H9 (cell line): ENCODE measurements at regions not wholly inside any gene's neighbourhood (a gene's known extent, or its start where the extent isn't known, plus 50 kb on each side); places are given as distances from the start of the nearest gene placed in this dataset.

Source experiments
- DNase-seq: peaks from one replicate; pipeline ENCODE4 v3.0.0-alpha.2; 2017
- H2AFZ ChIP-seq: one replicate; pipeline ENCODE4 v1.6.1; 2013; ENCODE audit warnings: mild to moderate bottlenecking, low read length, control low read depth, moderate library complexity
- H2AK5ac ChIP-seq: 2 replicates; pipeline ENCODE4 v1.6.1; 2013; ENCODE audit warnings: low read length, control low read depth, mixed read lengths; ENCODE audit not compliant: insufficient read length
- H2BK120ac ChIP-seq: one replicate; pipeline ENCODE4 v1.6.1; 2013; ENCODE audit warnings: low read depth, mild to moderate bottlenecking, low read length, control low read depth, inconsistent platforms; ENCODE audit not compliant: poor library complexity, severe bottlenecking
- H2BK12ac ChIP-seq: 2 replicates; pipeline ENCODE4 v1.6.1; 2013; ENCODE audit warnings: low read length, control low read depth, mixed read lengths, low read depth; ENCODE audit not compliant: insufficient read length
- H2BK15ac ChIP-seq: 2 replicates; pipeline ENCODE4 v1.6.1; 2013; ENCODE audit warnings: low read depth, low read length, control low read depth
- H2BK20ac ChIP-seq: one replicate; pipeline ENCODE4 v1.6.1; 2013; ENCODE audit warnings: low read depth, mild to moderate bottlenecking, low read length, control low read depth, inconsistent platforms; ENCODE audit not compliant: poor library complexity, severe bottlenecking
- H2BK5ac ChIP-seq: 2 replicates; pipeline ENCODE4 v1.6.1; 2013; ENCODE audit warnings: low read length, control low read depth, mixed read lengths; ENCODE audit not compliant: insufficient read length
- H3K14ac ChIP-seq: 2 replicates; pipeline ENCODE4 v1.6.1; 2013; ENCODE audit warnings: low read length, control low read depth; ENCODE audit not compliant: insufficient read depth
- H3K18ac ChIP-seq: 2 replicates; pipeline ENCODE4 v1.6.1; 2013; ENCODE audit warnings: low read depth, mild to moderate bottlenecking, mixed read lengths, low read length, control low read depth; ENCODE audit not compliant: insufficient read length
- H3K23ac ChIP-seq: 2 replicates; pipeline ENCODE4 v1.6.1; 2013; ENCODE audit warnings: low read length, control low read depth, mixed read lengths, low read depth; ENCODE audit not compliant: insufficient read length
- H3K23me2 ChIP-seq: 2 replicates; pipeline ENCODE4 v1.6.1; 2013; ENCODE audit warnings: low read depth, mild to moderate bottlenecking, mixed read lengths, low read length, control low read depth; ENCODE audit not compliant: insufficient read length, poor library complexity, severe bottlenecking
- H3K27ac ChIP-seq: 2 replicates; pipeline ENCODE4 v1.5.1; 2013; ENCODE audit warnings: low read length, control low read depth, mixed read lengths, low read depth; ENCODE audit not compliant: insufficient read length
- H3K27me3 ChIP-seq: 2 replicates; pipeline ENCODE4 v1.6.1; 2013; ENCODE audit warnings: low read length, control low read depth, inconsistent platforms; ENCODE audit not compliant: insufficient read depth
- H3K4ac ChIP-seq: 2 replicates; pipeline ENCODE4 v1.6.1; 2013; ENCODE audit warnings: low read depth, mild to moderate bottlenecking, control low read depth, inconsistent platforms, low read length, moderate library complexity
- H3K4me1 ChIP-seq: 2 replicates; pipeline ENCODE4 v1.6.1; 2013; ENCODE audit warnings: low read length, control low read depth, inconsistent platforms; ENCODE audit not compliant: insufficient read depth
- H3K4me2 ChIP-seq: 2 replicates; pipeline ENCODE4 v1.6.1; 2013; ENCODE audit warnings: low read length, control low read depth, mixed read lengths; ENCODE audit not compliant: insufficient read length, insufficient read depth
- H3K56ac ChIP-seq: 2 replicates; pipeline ENCODE4 v1.6.1; 2013; ENCODE audit warnings: low read depth, mild to moderate bottlenecking, mixed read lengths, low read length, control low read depth; ENCODE audit not compliant: insufficient read length
- H3K79me1 ChIP-seq: 2 replicates; pipeline ENCODE4 v1.6.1; 2013; ENCODE audit warnings: low read depth, mild to moderate bottlenecking, moderate library complexity, low read length, control low read depth, inconsistent platforms; ENCODE audit not compliant: insufficient read depth, poor library complexity, severe bottlenecking
- H3K79me2 ChIP-seq: 2 replicates; pipeline ENCODE4 v1.6.1; 2013; ENCODE audit warnings: low read length, control low read depth, inconsistent platforms; ENCODE audit not compliant: insufficient read depth
- H3K9ac ChIP-seq: 2 replicates; pipeline ENCODE4 v1.6.1; 2013; ENCODE audit warnings: low read length, control low read depth, mixed read lengths; ENCODE audit not compliant: insufficient read length; ENCODE audit errors: extremely low read depth
- H3K9me3 ChIP-seq: one replicate; pipeline ENCODE4 v1.6.1; 2013; ENCODE audit warnings: low read depth, low read length, inconsistent platforms; ENCODE audit not compliant: control insufficient read depth
- H3T11ph ChIP-seq: one replicate; pipeline ENCODE4 v1.6.1; 2013; ENCODE audit warnings: mild to moderate bottlenecking, low read length, control low read depth, inconsistent platforms
- H4K20me1 ChIP-seq: one replicate; pipeline ENCODE4 v1.6.1; 2013; ENCODE audit not compliant: control insufficient read depth, insufficient read length, insufficient read depth
- H4K5ac ChIP-seq: 2 replicates; pipeline ENCODE4 v1.6.1; 2013; ENCODE audit warnings: low read depth, mild to moderate bottlenecking, mixed read lengths, low read length, control low read depth; ENCODE audit not compliant: insufficient read length
- H4K8ac ChIP-seq: replicated peaks from 2 replicates; pipeline ENCODE4 v1.6.1; 2013; ENCODE audit warnings: low read length, control low read depth, mixed read lengths, low read depth; ENCODE audit not compliant: insufficient read length
- H4K91ac ChIP-seq: 2 replicates; pipeline ENCODE4 v1.6.1; 2013; ENCODE audit warnings: low read depth, mild to moderate bottlenecking, moderate library complexity, mixed read lengths, low read length, control low read depth; ENCODE audit not compliant: insufficient read length
- H3K27ac Mint-ChIP-seq, 3 experiments: 2 replicates in 2 of 3; 3 replicates in 1 of 3; pipeline ENCODE4 v1.8.0; 2020 to 2021; ENCODE audit warnings: mixed read lengths in 3 of 3, mild to moderate bottlenecking in 1 of 3, moderate library complexity in 1 of 3
- H3K27me3 Mint-ChIP-seq: 2 replicates; pipeline ENCODE4 v1.8.0; 2021; ENCODE audit warnings: low read depth, mild to moderate bottlenecking, moderate library complexity, mixed read lengths
- H3K36me3 Mint-ChIP-seq, 3 experiments: 2 replicates in 2 of 3; 3 replicates in 1 of 3; pipeline ENCODE4 v1.8.0; 2020 to 2021; ENCODE audit warnings: low read depth in 3 of 3, mixed read lengths in 3 of 3; ENCODE audit not compliant: insufficient read depth in 1 of 3
- H3K4me1 Mint-ChIP-seq, 2 experiments: 2 replicates each; pipeline ENCODE4 v1.8.0; 2020; ENCODE audit warnings: mixed read lengths in 2 of 2
- H3K4me3 Mint-ChIP-seq, 2 experiments: 2 replicates in 1 of 2; 3 replicates in 1 of 2; pipeline ENCODE4 v1.8.0; 2020 to 2021; ENCODE audit warnings: mild to moderate bottlenecking in 2 of 2, mixed read lengths in 2 of 2, moderate library complexity in 1 of 2
- H3K9me3 Mint-ChIP-seq, 2 experiments: 2 replicates in 1 of 2; 3 replicates in 1 of 2; pipeline ENCODE4 v1.8.0; 2020; ENCODE audit warnings: mild to moderate bottlenecking in 2 of 2, mixed read lengths in 2 of 2, moderate library complexity in 1 of 2
- WGBS: extraction: QIAGEN DNeasy Blood & Tissue Kit; methylation state at CpG from one replicate; pipeline ENCODE4 v1.1.7; 2013; ENCODE audit warnings: missing lambda C conversion rate, low lambda C conversion rate, mixed read lengths; ENCODE audit not compliant: insufficient read length; ENCODE audit errors: extremely low coverage; 5-methylcytosine and 5-hydroxymethylcytosine counted together
- TF ChIP-seq, protein P1 (sequence below): fragments of 200-600 bp; sonication (generic); conservative IDR thresholded peaks from 3 replicates; pipeline ENCODE4 v1.8.0; 2021; ENCODE audit warnings: antibody characterized with exemption, mild to moderate bottlenecking

DNA sequence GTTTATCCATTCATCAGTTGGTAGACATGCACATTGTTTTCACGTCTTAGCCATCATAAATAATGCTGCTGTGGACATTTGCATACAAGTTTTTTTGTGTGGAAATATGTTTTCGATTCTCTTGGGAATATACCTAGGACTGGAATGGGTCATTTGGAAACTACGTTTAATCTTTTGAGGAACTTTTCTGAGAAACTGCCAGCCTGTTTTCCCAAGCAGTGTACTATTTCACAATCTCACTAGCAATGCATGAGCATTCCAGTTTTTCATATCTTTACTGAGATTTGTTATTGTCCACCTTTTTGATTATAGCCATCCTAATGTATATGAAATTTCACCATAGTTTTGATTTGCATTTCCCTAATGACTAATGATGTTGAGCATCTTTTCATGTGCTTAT, 95.7 kb upstream of the JAZF1 start:
- peaks cover 4 to 5% of the 10 kb centered on the region in 2 experiments for H3K9me3 Mint-ChIP-seq
- no peaks in the 10 kb centered on the region for H3K23me2 ChIP-seq
- H3K27ac ChIP-seq, result no peak overlapping the region
- peaks cover 3 to 5% (median 3%) of the 10 kb centered on the region in 3 experiments; a peak in 5 of 7 replicates for H3K36me3 Mint-ChIP-seq
- no peak overlapping the region for H2BK120ac ChIP-seq
- no peak overlapping the region for H4K91ac ChIP-seq
- H2AFZ ChIP-seq, result no peak overlapping the region
- H3K79me2 ChIP-seq, result no peaks in the 10 kb centered on the region
- no peak overlapping the region for H3K14ac ChIP-seq
- H3K23ac ChIP-seq, result no peak overlapping the region
- H4K5ac ChIP-seq, result no peak overlapping the region
- no peak for DNase-seq
- H3K4me1 Mint-ChIP-seq, result peaks cover 16 to 17% of the 10 kb centered on the region in 2 experiments
- TF ChIP-seq, protein P1, sequence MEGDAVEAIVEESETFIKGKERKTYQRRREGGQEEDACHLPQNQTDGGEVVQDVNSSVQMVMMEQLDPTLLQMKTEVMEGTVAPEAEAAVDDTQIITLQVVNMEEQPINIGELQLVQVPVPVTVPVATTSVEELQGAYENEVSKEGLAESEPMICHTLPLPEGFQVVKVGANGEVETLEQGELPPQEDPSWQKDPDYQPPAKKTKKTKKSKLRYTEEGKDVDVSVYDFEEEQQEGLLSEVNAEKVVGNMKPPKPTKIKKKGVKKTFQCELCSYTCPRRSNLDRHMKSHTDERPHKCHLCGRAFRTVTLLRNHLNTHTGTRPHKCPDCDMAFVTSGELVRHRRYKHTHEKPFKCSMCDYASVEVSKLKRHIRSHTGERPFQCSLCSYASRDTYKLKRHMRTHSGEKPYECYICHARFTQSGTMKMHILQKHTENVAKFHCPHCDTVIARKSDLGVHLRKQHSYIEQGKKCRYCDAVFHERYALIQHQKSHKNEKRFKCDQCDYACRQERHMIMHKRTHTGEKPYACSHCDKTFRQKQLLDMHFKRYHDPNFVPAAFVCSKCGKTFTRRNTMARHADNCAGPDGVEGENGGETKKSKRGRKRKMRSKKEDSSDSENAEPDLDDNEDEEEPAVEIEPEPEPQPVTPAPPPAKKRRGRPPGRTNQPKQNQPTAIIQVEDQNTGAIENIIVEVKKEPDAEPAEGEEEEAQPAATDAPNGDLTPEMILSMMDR, result no peak
- H3K4me2 ChIP-seq, result no peak overlapping the region
- H3K79me1 ChIP-seq, result no peaks in the 10 kb centered on the region
- H3K4me3 Mint-ChIP-seq, result no peak overlapping the region
- no peak overlapping the region for H3K18ac ChIP-seq
- no peak overlapping the region for H3K9ac ChIP-seq
- H3K27ac Mint-ChIP-seq, result no peak overlapping the region
- no peaks in the 10 kb centered on the region for H3K9me3 ChIP-seq
- no peak overlapping the region for H3K4ac ChIP-seq
- H4K8ac ChIP-seq, result no peak overlapping the region
- H2BK20ac ChIP-seq, result no peak overlapping the region
- H2BK5ac ChIP-seq, result no peak overlapping the region
- H3K27me3 Mint-ChIP-seq, result no peaks in the 10 kb centered on the region
- no peaks in the 10 kb centered on the region for H3K27me3 ChIP-seq
- no peaks in the 10 kb centered on the region for H4K20me1 ChIP-seq
- H2BK15ac ChIP-seq, result no peak overlapping the region
- WGBS, result no CpG with 5 or more reads among the region's 3 CpGs
- H2BK12ac ChIP-seq, result no peak overlapping the region
- no peak overlapping the region for H3K56ac ChIP-seq
- no peak overlapping the region for H2AK5ac ChIP-seq
- no peak overlapping the region for H3T11ph ChIP-seq
- no peaks in the 10 kb centered on the region for H3K4me1 ChIP-seq
